Stomach smooth muscle (tissue), 2 donors: ENCODE measurements at regions not wholly inside any gene's neighbourhood (a gene's known extent, or its start where the extent isn't known, plus 50 kb on each side); places are given as distances from the start of the nearest gene placed in this dataset.

ENCODE experiments used
- H3K27ac ChIP-seq: one replicate; pipeline ENCODE4 v1.7.0; 2013; ENCODE audit warnings: mild to moderate bottlenecking, low read length, inconsistent platforms
- H3K27me3 ChIP-seq, 2 donors: one replicate each; pipeline ENCODE4 v1.7.0; 2013; ENCODE audit warnings: low read length in 2 of 2; ENCODE audit not compliant: insufficient read depth in 2 of 2, control insufficient read depth in 1 of 2
- H3K36me3 ChIP-seq, 2 donors: one replicate each; pipeline ENCODE4 v1.7.0; 2013; ENCODE audit warnings: low read length in 2 of 2; ENCODE audit not compliant: control insufficient read depth in 2 of 2, insufficient read depth in 2 of 2
- H3K4me1 ChIP-seq: one replicate; pipeline ENCODE4 v1.7.0; 2013; ENCODE audit warnings: low read length; ENCODE audit not compliant: control insufficient read depth, insufficient read depth
- H3K4me3 ChIP-seq, 2 donors: one replicate each; pipeline ENCODE4 v1.7.0; 2013; ENCODE audit warnings: low read length in 2 of 2
- H3K9ac ChIP-seq, 2 donors: one replicate each; pipeline ENCODE4 v1.7.0; 2013; ENCODE audit warnings: low read length in 2 of 2, mild to moderate bottlenecking in 1 of 2
- H3K9me3 ChIP-seq, 2 donors: one replicate each; pipeline ENCODE4 v1.7.0; 2013; ENCODE audit warnings: low read length in 2 of 2; ENCODE audit not compliant: control insufficient read depth in 2 of 2
- donor health status: healthy.
- donor health status: Pancreatic carcinoma.

DNA sequence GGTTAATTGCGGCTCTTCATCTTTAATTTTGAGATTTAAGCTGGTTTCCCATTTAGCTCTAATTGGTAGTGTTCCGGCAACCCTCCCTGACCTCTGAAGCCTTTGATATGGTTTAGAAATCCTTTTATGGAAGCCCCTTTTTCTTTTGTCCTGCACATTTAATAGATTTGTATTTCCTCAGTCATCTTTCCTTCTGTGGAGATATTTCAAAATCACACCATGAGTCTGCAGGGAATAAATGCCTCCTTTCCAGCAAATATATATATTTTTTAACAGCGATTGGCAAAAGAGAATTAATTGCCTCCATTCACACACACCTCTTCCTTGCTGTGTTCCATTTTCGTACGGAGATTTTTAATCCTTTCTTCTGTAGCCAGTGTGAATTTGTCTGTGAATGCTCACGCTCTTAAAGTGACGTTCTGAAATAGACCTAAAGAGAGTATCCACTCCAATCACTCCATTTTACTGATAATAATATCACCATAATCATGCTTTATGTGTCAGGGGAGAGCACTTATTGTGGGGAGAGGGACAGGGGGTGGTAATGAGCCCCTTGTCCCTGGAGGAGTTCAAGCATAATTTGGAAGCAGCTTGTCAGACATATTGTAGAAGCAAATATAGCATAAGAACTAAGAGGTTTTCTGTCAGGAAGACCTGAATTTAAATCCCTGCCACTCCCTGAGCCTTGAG lies 142.5 kb upstream of the SYT13 start:
- Histone ChIP-seq H3K9me3 (no peaks in the 10 kb centered on the region), H3K27me3 (peaks cover 3 to 6% of the 10 kb centered on the region in 2 donors)

DNA sequence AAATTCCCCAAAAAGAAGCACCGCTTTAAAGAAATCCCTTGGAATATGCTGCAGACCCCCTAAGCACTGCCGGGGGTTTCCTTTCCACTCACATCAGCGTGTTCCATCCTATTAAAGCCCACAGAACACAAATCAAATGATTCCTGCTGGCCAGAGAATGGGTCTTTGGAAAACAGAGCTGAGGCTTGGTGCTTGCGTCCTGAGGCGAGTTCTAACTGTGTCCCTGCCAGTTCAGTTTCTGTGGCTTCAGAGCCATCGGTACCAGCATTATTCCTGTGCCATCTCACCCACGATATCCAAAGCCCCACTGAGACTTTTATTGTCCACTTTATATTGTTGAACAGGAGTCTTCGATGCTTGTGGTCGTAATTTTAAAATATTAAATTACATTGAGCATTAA lies 142.0 kb upstream of the SYT13 start:
- H3K27ac ChIP-seq = no peak overlapping the region
- H3K27me3 ChIP-seq = peaks cover 3 to 5% of the 10 kb centered on the region in 2 donors
- H3K4me1 ChIP-seq = peaks cover 5% of the 10 kb centered on the region
- no peak overlapping the region for H3K9ac ChIP-seq
- H3K9me3 ChIP-seq = no peaks in the 10 kb centered on the region
- no peak overlapping the region for H3K4me3 ChIP-seq
- no peaks in the 10 kb centered on the region for H3K36me3 ChIP-seq

More for the DNA sequence above, 142.5 kb upstream of the SYT13 start:
- H3K9ac ChIP-seq = no peak overlapping the region
- H3K36me3 ChIP-seq = no peaks in the 10 kb centered on the region
- no peak overlapping the region for H3K4me3 ChIP-seq
- no peaks in the 10 kb centered on the region for H3K4me1 ChIP-seq
- H3K27ac ChIP-seq = no peak overlapping the region

DNA sequence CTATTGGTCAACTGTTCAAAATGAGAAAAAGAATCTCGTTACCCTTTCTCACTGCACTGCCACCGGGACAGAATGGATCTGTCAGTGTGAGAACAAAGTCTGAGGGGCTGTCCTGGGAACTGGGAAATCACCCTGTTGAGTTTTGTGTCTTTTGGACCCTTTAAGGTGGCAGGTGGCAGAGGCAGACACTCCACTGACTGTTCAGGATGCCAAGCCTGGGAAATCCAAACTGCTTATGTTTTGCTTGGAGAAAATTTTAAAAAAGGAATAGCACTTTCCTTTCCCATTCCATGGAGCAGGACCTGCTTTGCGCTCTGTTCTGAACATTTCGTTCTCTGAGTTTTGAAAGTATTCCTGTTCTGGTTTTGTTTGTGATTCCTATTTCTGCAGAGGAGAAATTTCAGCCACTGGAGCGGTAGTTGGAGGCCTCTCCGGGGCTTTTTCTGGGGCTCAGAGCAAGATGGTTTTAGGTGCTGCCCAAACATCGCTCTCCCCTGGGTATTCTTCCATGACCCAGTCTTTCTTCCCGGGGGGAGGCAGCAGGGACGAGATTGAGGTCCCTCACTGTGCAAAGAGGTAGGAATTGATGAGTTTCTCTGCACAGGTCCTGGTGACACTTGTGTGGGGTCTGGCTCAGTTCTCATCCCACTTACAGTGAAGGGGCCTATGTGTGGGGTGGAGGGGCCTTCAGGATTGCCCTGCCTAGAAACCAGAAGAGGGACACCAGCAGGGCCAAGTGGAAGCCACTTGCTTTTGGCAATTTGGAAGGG lies 138.5 kb upstream of the SYT13 start:
- Histone ChIP-seq H3K27ac (no peak overlapping the region), H3K27me3 (peaks cover 0 to 2% of the 10 kb centered on the region in 2 donors), H3K4me3 (no peak overlapping the region), H3K9me3 (peaks cover 0 to 3% of the 10 kb centered on the region in 2 donors), H3K36me3 (no peaks in the 10 kb centered on the region), H3K9ac (no peak overlapping the region), H3K4me1 (peaks cover 5% of the 10 kb centered on the region)

DNA sequence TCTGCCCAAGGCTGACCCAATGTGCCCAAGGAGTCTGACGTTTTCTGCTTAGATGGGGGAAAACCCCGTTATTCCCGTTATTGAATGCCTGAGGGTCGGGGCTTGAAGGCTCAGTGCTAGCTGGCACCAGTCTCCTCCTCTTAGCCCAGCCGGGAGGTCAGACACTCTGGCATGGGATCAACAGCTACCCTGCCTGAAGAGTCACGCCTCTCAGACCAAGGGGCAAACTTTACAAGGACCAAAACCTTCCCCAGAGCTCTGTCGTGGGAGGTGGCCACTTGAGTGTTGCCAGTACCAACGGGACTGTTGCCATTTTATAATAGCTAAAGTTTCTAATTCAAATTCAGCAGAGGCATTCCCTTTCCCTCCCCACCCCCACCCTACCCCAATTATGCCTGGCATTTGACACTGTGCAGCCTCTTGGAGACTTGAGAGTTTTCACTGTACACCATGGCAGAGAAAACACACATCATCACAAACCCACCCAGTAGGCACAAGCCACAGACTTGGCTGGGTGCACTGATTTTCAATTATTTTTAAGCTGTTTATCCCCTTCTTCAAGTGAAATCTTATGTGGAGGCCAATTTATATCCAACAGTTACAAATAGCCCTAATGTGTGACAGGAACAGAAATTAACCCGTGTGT lies 137.5 kb upstream of the SYT13 start:
- peaks cover 5% of the 10 kb centered on the region for H3K4me1 ChIP-seq
- no peak overlapping the region for H3K27ac ChIP-seq
- no peaks in the 10 kb centered on the region for H3K36me3 ChIP-seq
- no peak overlapping the region for H3K4me3 ChIP-seq
- peaks cover 0 to 2% of the 10 kb centered on the region in 2 donors for H3K27me3 ChIP-seq
- H3K9me3 ChIP-seq = peaks cover 0 to 8% of the 10 kb centered on the region in 2 donors
- no peak overlapping the region for H3K9ac ChIP-seq

DNA sequence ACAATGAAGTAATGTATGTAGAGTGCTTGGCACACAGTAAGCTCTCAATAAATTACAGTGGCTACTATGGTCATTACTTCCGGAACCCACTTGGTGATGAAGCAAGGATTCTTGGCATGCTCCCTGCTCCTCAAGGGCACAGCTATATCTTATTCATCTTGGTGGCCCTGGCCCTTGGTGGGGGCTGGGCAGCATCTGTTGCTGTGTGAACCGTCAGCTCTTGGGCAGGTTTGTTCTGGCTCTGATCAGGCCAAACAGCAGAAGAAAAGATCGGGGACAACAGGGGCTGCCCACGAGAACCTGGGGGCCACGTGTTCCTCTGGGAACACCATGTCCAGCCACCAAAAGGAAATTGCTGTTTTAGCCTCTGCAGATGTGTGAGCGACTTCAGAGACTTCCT lies 136.9 kb upstream of the SYT13 start:
- Histone ChIP-seq H3K27me3 (peaks cover 0 to 2% of the 10 kb centered on the region in 2 donors), H3K27ac (no peak overlapping the region), H3K9me3 (peaks cover 0 to 8% of the 10 kb centered on the region in 2 donors), H3K4me1 (peaks cover 5% of the 10 kb centered on the region), H3K4me3 (no peak overlapping the region), H3K36me3 (no peaks in the 10 kb centered on the region), H3K9ac (no peak overlapping the region)

DNA sequence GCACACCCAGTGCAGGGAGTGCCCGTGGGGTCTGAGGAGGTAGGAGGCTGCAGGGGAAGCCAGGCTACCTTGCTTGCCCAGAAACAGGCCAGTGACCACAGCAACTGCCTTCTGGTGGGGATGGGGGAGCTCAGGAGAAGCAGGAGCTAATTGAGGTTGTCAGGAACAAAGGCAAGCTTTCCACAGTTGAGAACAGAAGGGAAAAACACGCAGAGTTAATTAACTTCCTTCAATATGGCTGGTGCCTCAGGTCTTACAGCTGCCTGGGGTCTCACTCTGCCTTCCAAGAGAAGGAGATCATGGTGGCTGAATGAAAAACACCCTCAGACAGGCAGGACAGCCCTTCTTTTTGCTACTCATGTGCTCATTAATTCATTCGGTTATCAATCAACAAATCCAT lies 127.9 kb upstream of the SYT13 start:
- H3K9ac ChIP-seq = no peak overlapping the region
- peaks cover 6 to 18% of the 10 kb centered on the region in 2 donors for H3K27me3 ChIP-seq
- H3K4me1 ChIP-seq = no peaks in the 10 kb centered on the region
- no peak overlapping the region for H3K4me3 ChIP-seq
- no peak overlapping the region for H3K27ac ChIP-seq
- H3K9me3 ChIP-seq = peaks cover 0 to 4% of the 10 kb centered on the region in 2 donors
- no peaks in the 10 kb centered on the region for H3K36me3 ChIP-seq

DNA sequence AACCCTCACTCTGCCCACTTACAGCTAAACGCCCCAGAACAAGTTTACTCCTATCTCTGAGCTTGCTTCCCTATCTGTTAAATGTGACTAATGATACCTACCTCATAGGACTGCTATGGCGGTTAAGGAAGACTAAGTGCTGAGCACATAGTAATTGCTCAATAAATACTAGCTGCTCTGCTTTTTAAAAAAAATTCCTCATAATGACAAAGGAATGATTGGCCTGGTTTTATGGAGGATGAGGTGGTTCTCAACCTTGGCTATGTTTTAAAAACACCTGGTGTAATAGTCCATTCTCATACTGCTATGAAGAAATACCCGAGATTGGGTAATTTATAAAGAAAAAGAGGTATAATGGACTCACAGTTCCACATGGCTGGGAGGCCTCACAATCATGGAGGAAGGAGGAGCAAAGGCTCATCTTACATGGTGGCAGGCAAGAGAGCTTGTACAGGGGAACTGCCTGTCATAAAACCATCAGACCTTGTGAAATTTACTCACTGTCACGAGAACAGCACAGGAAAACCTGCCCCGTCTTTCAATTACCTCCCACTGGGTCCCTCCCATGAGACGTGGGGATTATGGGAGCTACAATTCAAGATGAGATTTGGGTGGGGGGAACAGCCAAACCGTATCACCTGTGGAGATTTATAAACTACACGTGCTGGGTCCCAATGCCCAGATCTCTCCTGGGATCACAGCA lies 127.2 kb upstream of the SYT13 start:
- Histone ChIP-seq H3K27ac (no peak overlapping the region), H3K36me3 (no peaks in the 10 kb centered on the region), H3K9ac (no peak overlapping the region), H3K9me3 (peaks cover 0 to 4% of the 10 kb centered on the region in 2 donors), H3K27me3 (peaks cover 6 to 19% of the 10 kb centered on the region in 2 donors), H3K4me1 (no peaks in the 10 kb centered on the region), H3K4me3 (no peak overlapping the region)

DNA sequence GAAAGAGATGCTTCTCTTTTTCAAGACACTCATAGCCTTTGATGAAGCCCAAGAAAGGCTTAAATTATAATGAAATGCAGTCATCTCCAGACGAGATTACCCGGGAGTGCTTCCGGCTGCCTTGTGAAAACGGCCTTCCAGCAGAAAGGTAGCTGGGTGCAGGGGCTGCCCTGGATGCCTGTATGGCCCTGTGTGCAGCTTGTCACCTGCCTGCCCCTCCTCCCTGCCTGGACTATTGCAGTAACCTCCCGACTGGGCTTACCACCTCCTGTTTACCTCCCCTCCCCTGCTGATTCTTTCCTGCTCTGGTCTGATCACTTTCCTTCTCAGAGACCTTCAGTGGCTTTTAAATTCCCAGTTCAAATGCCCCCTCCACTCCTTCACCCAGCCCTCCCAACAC lies 126.4 kb upstream of the SYT13 start:
- no peaks in the 10 kb centered on the region for H3K4me1 ChIP-seq
- H3K9me3 ChIP-seq = peaks cover 0 to 4% of the 10 kb centered on the region in 2 donors
- no peak overlapping the region for H3K9ac ChIP-seq
- H3K36me3 ChIP-seq = no peaks in the 10 kb centered on the region
- H3K27me3 ChIP-seq = peaks cover 6 to 21% of the 10 kb centered on the region in 2 donors
- no peak overlapping the region for H3K27ac ChIP-seq
- H3K4me3 ChIP-seq = no peak overlapping the region

DNA sequence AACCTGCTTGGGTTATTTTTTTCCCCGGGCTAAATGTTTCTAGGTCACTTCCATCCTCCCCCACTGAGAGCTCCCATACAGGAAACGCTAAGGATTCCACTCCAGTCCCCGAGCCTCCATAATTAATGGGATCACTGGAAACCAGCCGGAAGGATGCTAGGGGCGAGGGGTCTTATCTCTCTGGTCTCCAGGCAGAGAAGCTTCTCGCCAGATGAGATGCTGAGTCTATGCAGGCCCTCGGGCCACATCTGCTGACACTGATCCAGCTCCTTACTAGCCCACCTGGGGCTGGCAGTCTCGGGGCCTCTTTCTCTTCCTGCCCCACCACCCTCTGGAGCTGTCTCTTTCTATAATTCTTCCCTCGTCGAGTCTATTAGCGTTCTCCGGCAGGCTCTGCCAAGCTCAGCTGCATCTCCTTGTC lies 125.9 kb upstream of the SYT13 start:
- Histone ChIP-seq H3K36me3 (no peaks in the 10 kb centered on the region), H3K9ac (no peak overlapping the region), H3K9me3 (peaks cover 0 to 4% of the 10 kb centered on the region in 2 donors), H3K27ac (no peak overlapping the region), H3K4me1 (no peaks in the 10 kb centered on the region), H3K4me3 (no peak overlapping the region), H3K27me3 (peaks cover 8 to 24% of the 10 kb centered on the region in 2 donors)

DNA sequence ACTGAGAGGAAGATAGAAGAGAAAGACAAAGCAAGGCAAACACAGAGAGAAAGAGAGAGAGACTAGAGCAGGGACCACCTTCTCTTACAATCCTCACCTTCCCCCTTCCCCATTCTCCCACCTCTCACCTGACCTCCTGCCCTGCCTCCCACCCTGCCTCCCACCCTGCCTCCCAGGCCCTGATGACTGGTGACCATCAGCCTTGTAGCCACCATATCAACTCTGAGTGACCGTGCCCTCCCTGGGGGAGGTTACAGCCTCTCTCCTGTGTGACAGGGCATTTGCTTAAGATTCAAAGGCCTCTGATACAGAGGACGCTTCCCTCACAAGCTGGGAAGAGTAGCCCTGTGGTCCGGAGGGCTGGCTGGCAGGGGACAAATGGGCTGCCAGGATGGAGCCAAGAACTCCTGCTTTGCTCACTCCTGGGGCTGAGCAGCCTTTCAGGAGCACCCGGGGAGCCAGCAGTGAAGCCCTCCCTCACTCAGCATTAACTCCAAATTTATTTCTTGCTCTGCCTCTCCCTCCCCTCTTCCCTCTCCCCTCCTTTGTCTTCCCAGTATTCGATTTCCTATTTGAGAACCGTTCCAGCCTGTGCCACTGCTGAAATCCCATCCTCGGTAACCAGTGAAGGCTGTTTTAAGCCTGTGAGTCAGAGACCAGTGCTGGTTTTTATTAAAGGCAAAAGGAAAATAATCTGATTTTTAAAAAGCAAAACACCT lies 125.2 kb upstream of the SYT13 start:
- no peaks in the 10 kb centered on the region for H3K36me3 ChIP-seq
- peaks cover 0 to 1% of the 10 kb centered on the region in 2 donors for H3K9me3 ChIP-seq
- H3K4me3 ChIP-seq = no peak overlapping the region
- H3K27ac ChIP-seq = no peak overlapping the region
- no peaks in the 10 kb centered on the region for H3K4me1 ChIP-seq
- H3K27me3 ChIP-seq = peaks cover 8 to 24% of the 10 kb centered on the region in 2 donors
- H3K9ac ChIP-seq = no peak overlapping the region
